ENCODE measurements at regions not wholly inside any gene's neighbourhood (a gene's known extent, or its start where the extent isn't known, plus 50 kb on each side); places are given as distances from the start of the nearest gene placed in this dataset.

- H3K27ac Mint-ChIP-seq = no peak overlapping the region
- H4K20me1 ChIP-seq (ENCODE audit: control insufficient read depth, insufficient read depth, insufficient read length) = no peaks in the 10 kb centered on the region
- no peaks in the 10 kb centered on the region for H3K23me2 ChIP-seq (ENCODE audit: insufficient read length, low read depth, low read length, poor library complexity, severe bottlenecking)
- no peaks in the 10 kb centered on the region for H3K36me3 Mint-ChIP-seq (ENCODE audit: insufficient read depth in 1 of 3, low read depth in 3 of 3)
- H2BK20ac ChIP-seq (ENCODE audit: low read depth, low read length, poor library complexity, severe bottlenecking) = no peak overlapping the region
- H3K79me1 ChIP-seq (ENCODE audit: insufficient read depth, low read depth, low read length, poor library complexity, severe bottlenecking) = no peaks in the 10 kb centered on the region
- no peak overlapping the region for H4K91ac ChIP-seq (ENCODE audit: insufficient read length, low read depth, low read length)
- no peak overlapping the region for H2BK15ac ChIP-seq (ENCODE audit: low read depth, low read length)
- no peak overlapping the region for H3K4ac ChIP-seq (ENCODE audit: low read depth, low read length)
- H3K4me1 Mint-ChIP-seq = peaks cover 6% of the 10 kb centered on the region in 2 experiments
- H3K9me3 ChIP-seq (ENCODE audit: control insufficient read depth, low read depth, low read length) = no peaks in the 10 kb centered on the region
- no peaks in the 10 kb centered on the region for H3K27me3 Mint-ChIP-seq (ENCODE audit: low read depth)
- H3K27ac ChIP-seq (ENCODE audit: insufficient read length, low read depth, low read length) = no peak overlapping the region
- no peak overlapping the region for H3K56ac ChIP-seq (ENCODE audit: insufficient read length, low read depth, low read length)
- no peak overlapping the region for H2AFZ ChIP-seq (ENCODE audit: low read length)
- WGBS (ENCODE audit: extremely low coverage, insufficient read length, low lambda C conversion rate) = no CpG with 5 or more reads among the region's 4 CpGs
- H4K8ac ChIP-seq (replicated peaks; ENCODE audit: insufficient read length, low read depth, low read length) = no peak overlapping the region
- no peak overlapping the region for H3K9ac ChIP-seq (ENCODE audit: extremely low read depth, insufficient read length, low read length)
- H3T11ph ChIP-seq (ENCODE audit: low read length) = no peak overlapping the region
- no peak overlapping the region for H3K14ac ChIP-seq (ENCODE audit: insufficient read depth, low read length)
- no peak overlapping the region for H2AK5ac ChIP-seq (ENCODE audit: insufficient read length, low read length)
- H2BK5ac ChIP-seq (ENCODE audit: insufficient read length, low read length) = no peak overlapping the region
- H3K23ac ChIP-seq (ENCODE audit: insufficient read length, low read depth, low read length) = no peak overlapping the region
- H2BK12ac ChIP-seq (ENCODE audit: insufficient read length, low read depth, low read length) = no peak overlapping the region
- no peak overlapping the region for H3K18ac ChIP-seq (ENCODE audit: insufficient read length, low read depth, low read length)
- no peaks in the 10 kb centered on the region for H3K9me3 Mint-ChIP-seq
- no peak for DNase-seq
- no peak overlapping the region for H3K4me2 ChIP-seq (ENCODE audit: insufficient read depth, insufficient read length, low read length)
- H2BK120ac ChIP-seq (ENCODE audit: low read depth, low read length, poor library complexity, severe bottlenecking) = no peak overlapping the region
- no peaks in the 10 kb centered on the region for H3K79me2 ChIP-seq (ENCODE audit: insufficient read depth, low read length)
- no peaks in the 10 kb centered on the region for H3K4me1 ChIP-seq (ENCODE audit: insufficient read depth, low read length)
- TF ChIP-seq CTCF (conservative IDR thresholded peaks at IDR 0.05) = no peak
- no peak overlapping the region for H4K5ac ChIP-seq (ENCODE audit: insufficient read length, low read depth, low read length)
- H3K4me3 Mint-ChIP-seq = no peak overlapping the region
- no peaks in the 10 kb centered on the region for H3K27me3 ChIP-seq (ENCODE audit: insufficient read depth, low read length)
Measured at GRCh38 chr5:85533341-85534047, 1084.2 kb upstream of the COX7C start.

All from H9 (cell line).